PC-9 (cell line): ENCODE measurements at regions not wholly inside any gene's neighbourhood (a gene's known extent, or its start where the extent isn't known, plus 50 kb on each side); places are given as distances from the start of the nearest gene placed in this dataset.

ENCODE experiments used
- EZH2 ChIP-seq: fragments of 200-600 bp; sonication (generic); IDR thresholded peaks from 2 replicates; pipeline ENCODE4 v1.8.0; 2017; ENCODE audit warnings: antibody characterized with exemption, low read depth
- TF ChIP-seq, protein P1 (sequence below): fragments of 200-600 bp; sonication (generic); conservative IDR thresholded peaks from 2 replicates; pipeline ENCODE4 v1.6.1; 2017; ENCODE audit warnings: mixed run types, antibody characterized with exemption, mild to moderate bottlenecking, moderate library complexity

DNA sequence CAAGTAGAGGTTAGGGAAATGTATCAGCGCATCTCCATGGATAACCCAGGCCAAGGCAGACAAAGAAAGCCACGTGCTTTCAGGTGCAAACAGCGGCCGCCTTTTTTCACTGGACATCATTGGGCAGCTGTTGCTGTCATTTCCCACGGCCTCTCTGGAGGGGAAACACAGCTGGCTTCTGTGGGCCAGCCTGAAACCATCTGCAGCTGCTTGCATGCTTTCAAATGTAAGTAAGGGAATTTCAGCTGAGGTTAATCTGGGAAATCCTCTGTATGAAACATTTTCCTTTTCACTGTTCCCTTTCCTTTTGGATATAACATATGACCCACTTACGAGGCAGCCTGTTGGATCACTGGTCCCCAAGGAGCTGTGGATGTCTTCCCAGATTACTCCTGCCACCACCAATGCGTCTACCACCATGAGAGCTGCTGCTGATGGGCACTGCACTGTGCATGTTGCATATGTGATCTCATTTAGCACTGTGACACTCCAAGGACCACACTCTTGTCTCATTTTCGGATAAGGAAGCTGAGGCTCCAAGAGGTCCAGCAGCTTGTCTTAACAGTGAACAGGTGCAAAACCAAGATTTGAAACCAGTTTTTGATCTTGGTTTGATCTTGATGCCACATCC lies 106.3 kb downstream of the C9orf152 start:
- TF ChIP-seq, protein P1, sequence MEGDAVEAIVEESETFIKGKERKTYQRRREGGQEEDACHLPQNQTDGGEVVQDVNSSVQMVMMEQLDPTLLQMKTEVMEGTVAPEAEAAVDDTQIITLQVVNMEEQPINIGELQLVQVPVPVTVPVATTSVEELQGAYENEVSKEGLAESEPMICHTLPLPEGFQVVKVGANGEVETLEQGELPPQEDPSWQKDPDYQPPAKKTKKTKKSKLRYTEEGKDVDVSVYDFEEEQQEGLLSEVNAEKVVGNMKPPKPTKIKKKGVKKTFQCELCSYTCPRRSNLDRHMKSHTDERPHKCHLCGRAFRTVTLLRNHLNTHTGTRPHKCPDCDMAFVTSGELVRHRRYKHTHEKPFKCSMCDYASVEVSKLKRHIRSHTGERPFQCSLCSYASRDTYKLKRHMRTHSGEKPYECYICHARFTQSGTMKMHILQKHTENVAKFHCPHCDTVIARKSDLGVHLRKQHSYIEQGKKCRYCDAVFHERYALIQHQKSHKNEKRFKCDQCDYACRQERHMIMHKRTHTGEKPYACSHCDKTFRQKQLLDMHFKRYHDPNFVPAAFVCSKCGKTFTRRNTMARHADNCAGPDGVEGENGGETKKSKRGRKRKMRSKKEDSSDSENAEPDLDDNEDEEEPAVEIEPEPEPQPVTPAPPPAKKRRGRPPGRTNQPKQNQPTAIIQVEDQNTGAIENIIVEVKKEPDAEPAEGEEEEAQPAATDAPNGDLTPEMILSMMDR = no peak
- TF ChIP-seq EZH2 = no peak
